Chondrocyte (in vitro differentiated cells): ENCODE measurements at regions not wholly inside any gene's neighbourhood (a gene's known extent, or its start where the extent isn't known, plus 50 kb on each side); places are given as distances from the start of the nearest gene placed in this dataset.
A peak's percentile ranks its signal among the peaks of the same experiment; 100 is the strongest.

Source experiments
- DNase-seq: peaks from one replicate; pipeline ENCODE4 v3.0.0; 2021; ENCODE audit warnings: mixed read lengths, low spot score
- H3K27ac Mint-ChIP-seq: one replicate; pipeline ENCODE4 v1.8.0; 2021; ENCODE audit warnings: mild to moderate bottlenecking, moderate library complexity, mixed read lengths; ENCODE audit not compliant: unreplicated experiment
- H3K27me3 Mint-ChIP-seq: 2 replicates; pipeline ENCODE4 v1.8.0; 2021; ENCODE audit warnings: low read depth, mixed read lengths
- H3K36me3 Mint-ChIP-seq: 2 replicates; pipeline ENCODE4 v1.8.0; 2021; ENCODE audit warnings: low read depth, mixed read lengths
- H3K4me1 Mint-ChIP-seq: 2 replicates; pipeline ENCODE4 v1.8.0; 2021; ENCODE audit warnings: low read depth, mild to moderate bottlenecking, mixed read lengths
- H3K4me3 Mint-ChIP-seq: one replicate; pipeline ENCODE4 v1.8.0; 2021; ENCODE audit warnings: mild to moderate bottlenecking, moderate library complexity, mixed read lengths; ENCODE audit not compliant: unreplicated experiment
- H3K9me3 Mint-ChIP-seq: 2 replicates; pipeline ENCODE4 v1.8.0; 2021; ENCODE audit warnings: low read depth, mixed read lengths
- TF ChIP-seq, protein P1 (sequence below): fragments of 200-600 bp; sonication (generic); IDR thresholded peaks from 2 replicates; pipeline ENCODE4 v1.5.0; 2021; ENCODE audit warnings: antibody characterized with exemption, mild to moderate bottlenecking, moderate library complexity

GRCh38 chr5:126210955-126211354 lies 212.3 kb upstream of the GRAMD2B start:
- H3K36me3 Mint-ChIP-seq = peaks cover 3% of the 10 kb centered on the region
- no peaks in the 10 kb centered on the region for H3K27me3 Mint-ChIP-seq
- DNase-seq = no peak
- no peak overlapping the region for H3K4me3 Mint-ChIP-seq
- H3K9me3 Mint-ChIP-seq = peaks cover 17% of the 10 kb centered on the region
- TF ChIP-seq, protein P1, sequence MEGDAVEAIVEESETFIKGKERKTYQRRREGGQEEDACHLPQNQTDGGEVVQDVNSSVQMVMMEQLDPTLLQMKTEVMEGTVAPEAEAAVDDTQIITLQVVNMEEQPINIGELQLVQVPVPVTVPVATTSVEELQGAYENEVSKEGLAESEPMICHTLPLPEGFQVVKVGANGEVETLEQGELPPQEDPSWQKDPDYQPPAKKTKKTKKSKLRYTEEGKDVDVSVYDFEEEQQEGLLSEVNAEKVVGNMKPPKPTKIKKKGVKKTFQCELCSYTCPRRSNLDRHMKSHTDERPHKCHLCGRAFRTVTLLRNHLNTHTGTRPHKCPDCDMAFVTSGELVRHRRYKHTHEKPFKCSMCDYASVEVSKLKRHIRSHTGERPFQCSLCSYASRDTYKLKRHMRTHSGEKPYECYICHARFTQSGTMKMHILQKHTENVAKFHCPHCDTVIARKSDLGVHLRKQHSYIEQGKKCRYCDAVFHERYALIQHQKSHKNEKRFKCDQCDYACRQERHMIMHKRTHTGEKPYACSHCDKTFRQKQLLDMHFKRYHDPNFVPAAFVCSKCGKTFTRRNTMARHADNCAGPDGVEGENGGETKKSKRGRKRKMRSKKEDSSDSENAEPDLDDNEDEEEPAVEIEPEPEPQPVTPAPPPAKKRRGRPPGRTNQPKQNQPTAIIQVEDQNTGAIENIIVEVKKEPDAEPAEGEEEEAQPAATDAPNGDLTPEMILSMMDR = no peak
- H3K27ac Mint-ChIP-seq = no peak overlapping the region
- no peaks in the 10 kb centered on the region for H3K4me1 Mint-ChIP-seq

DNA sequence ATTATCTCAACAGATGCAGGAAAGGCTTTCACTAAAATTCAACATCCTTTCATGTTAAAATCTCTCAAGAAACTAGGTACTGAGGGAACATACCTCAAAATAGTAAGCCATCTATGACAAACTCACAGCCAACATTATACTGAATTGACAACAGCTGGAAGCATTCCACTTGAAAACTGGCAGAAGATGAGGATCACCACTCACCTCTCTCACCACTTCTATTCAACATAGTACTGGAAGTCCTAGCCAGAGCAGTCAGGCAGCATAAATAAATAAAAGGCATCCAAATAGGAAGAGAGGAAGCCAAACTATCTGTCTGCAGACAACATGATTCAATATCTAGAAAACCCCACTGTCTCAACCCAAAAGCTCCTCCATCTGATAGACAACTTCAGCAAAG lies 203.6 kb upstream of the GRAMD2B start:
- H3K36me3 Mint-ChIP-seq = peaks cover 6% of the 10 kb centered on the region
- H3K9me3 Mint-ChIP-seq = peaks cover 8% of the 10 kb centered on the region
- no peaks in the 10 kb centered on the region for H3K27me3 Mint-ChIP-seq
- no peak for DNase-seq
- TF ChIP-seq, protein P1 = no peak
- no peak overlapping the region for H3K4me3 Mint-ChIP-seq
- H3K4me1 Mint-ChIP-seq = no peaks in the 10 kb centered on the region
- no peak overlapping the region for H3K27ac Mint-ChIP-seq

DNA sequence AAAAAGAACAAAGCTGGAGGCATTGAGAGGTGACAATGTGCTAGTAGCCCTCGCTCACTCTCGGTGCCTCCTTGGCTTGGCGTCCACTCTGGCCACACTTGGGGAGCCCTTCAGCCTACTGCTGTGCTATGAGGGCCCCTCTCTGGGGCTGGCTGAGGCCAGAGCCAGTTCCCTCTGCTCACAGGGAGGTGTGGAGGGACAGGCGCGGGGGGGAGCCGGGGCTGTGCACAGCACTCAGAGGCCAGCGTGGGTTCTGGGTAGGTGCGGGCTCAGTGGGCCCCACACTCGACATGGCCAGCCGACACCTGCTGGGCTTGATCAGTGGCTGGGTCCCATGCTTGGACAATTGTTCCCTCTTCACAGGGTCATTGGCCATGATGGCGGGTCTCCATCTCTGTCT lies 202.5 kb upstream of the GRAMD2B start:
- Mint-ChIP-seq H3K9me3 (peaks cover 8% of the 10 kb centered on the region), H3K4me3 (no peak overlapping the region), H3K36me3 (peaks cover 6% of the 10 kb centered on the region), H3K4me1 (no peaks in the 10 kb centered on the region), H3K27ac (no peak overlapping the region), H3K27me3 (no peaks in the 10 kb centered on the region)
- peak; percentile 86 for DNase-seq
- TF ChIP-seq, protein P1 = no peak

DNA sequence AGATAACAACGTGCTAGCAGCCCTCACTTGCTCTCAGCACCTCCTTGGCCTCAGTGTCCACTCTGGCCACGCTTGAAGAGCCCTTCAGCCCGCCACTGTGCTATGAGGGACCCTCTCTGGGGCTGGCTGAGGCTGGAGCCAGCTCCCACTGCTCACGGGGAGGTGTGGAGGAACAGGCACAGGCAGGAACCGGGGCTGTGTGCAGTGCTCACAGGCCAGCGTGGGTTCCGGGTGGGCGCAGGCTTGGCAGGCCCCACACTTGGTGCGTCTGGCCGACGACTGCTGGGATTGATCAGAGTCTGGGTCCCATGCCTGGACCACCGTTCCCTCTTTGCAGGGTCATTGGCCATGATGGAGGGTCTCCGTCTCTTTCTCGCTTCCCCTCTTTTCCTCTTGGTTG lies 194.3 kb upstream of the GRAMD2B start:
- H3K27ac Mint-ChIP-seq = no peak overlapping the region
- no peaks in the 10 kb centered on the region for H3K36me3 Mint-ChIP-seq
- H3K4me1 Mint-ChIP-seq = no peaks in the 10 kb centered on the region
- DNase-seq = no peak
- H3K27me3 Mint-ChIP-seq = peaks cover 4% of the 10 kb centered on the region
- peaks cover 8% of the 10 kb centered on the region for H3K9me3 Mint-ChIP-seq
- no peak overlapping the region for H3K4me3 Mint-ChIP-seq
- TF ChIP-seq, protein P1 = no peak

GRCh38 chr5:126233256-126233655 lies 190.0 kb upstream of the GRAMD2B start:
- H3K27me3 Mint-ChIP-seq = peaks cover 2% of the 10 kb centered on the region

More at GRCh38 chr5:126233256-126233655, 190.0 kb upstream of the GRAMD2B start:
- peaks cover 2% of the 10 kb centered on the region for H3K9me3 Mint-ChIP-seq
- H3K4me1 Mint-ChIP-seq = peaks cover 6% of the 10 kb centered on the region
- no peak for DNase-seq
- no peak overlapping the region for H3K27ac Mint-ChIP-seq
- TF ChIP-seq, protein P1 = no peak
- no peaks in the 10 kb centered on the region for H3K36me3 Mint-ChIP-seq
- no peak overlapping the region for H3K4me3 Mint-ChIP-seq
